NCI-H2081 treated with DMSO at 0.1 percent for 48 hours (cell line): ENCODE measurements at regions not wholly inside any gene's neighbourhood (a gene's known extent, or its start where the extent isn't known, plus 50 kb on each side); places are given as distances from the start of the nearest gene placed in this dataset.

Experiments used
- DNase-seq: peaks from one replicate; lab custom pipeline; 2025; lab: John Stamatoyannopoulos, UW

DNA sequence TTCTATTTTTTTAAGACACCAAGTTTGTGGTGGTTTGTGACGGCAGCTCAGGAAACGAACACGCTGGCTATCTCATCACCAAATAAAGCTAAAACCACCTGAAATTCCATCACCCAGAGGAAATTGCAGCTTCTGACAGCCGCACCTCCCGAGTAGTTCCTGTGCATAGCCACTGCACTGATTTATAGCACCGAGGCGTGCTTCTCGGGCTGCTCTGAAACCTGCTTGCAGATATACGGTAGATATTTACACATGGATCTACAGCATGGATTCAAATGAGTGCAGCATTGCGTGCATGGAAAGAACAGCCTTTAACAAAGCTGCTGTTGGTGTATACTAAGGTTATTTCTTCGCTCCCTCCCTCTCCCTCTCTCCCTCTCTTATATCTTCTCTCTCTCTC is 153.8 kb downstream of the PHF2 start:
- DNase-seq, result no peak
